Upper lobe of left lung (tissue), 6 donors: ENCODE measurements at regions not wholly inside any gene's neighbourhood (a gene's known extent, or its start where the extent isn't known, plus 50 kb on each side); places are given as distances from the start of the nearest gene placed in this dataset.
"Not testable (repeated sequence)": the region's sequence is repeated elsewhere in the genome, so short reads cannot be mapped to it uniquely, and the experiment has no call there.

ENCODE experiments used
- ATAC-seq, 2 donors: fragments of 200-7000 bp; cut with Tn5 transposase; one replicate each; pipeline ENCODE4 v1.9.1; 2022; ENCODE audit warnings: mild to moderate bottlenecking in 2 of 2, moderate library complexity in 2 of 2; ENCODE audit not compliant: low FRiP score in 2 of 2
- DNase-seq, 2 donors: peaks; one replicate each; pipeline ENCODE4 v3.0.0-alpha.2; 2019 to 2020
- H3K27ac ChIP-seq, 4 donors: fragments of 200-600 bp; sonication (generic); one replicate each; pipeline ENCODE4 v1.5.1; 2016 to 2019
- H3K27me3 ChIP-seq, 4 donors: fragments of 200-600 bp; sonication (generic); one replicate each; pipeline ENCODE4 v1.5.1; 2017 to 2019
- H3K36me3 ChIP-seq, 4 donors: fragments of 200-600 bp; sonication (generic); one replicate each; pipeline ENCODE4 v1.5.1; 2016 to 2019
- H3K4me1 ChIP-seq, 4 donors: fragments of 200-600 bp; sonication (generic); one replicate each; pipeline ENCODE4 v1.5.1; 2018 to 2019
- H3K4me3 ChIP-seq, 4 donors: fragments of 200-600 bp; sonication (generic); one replicate each; pipeline ENCODE4 v1.5.1; 2017 to 2019; ENCODE audit warnings: mild to moderate bottlenecking in 2 of 4, moderate library complexity in 1 of 4
- H3K9me3 ChIP-seq, 4 donors: fragments of 200-600 bp; sonication (generic); one replicate each; pipeline ENCODE4 v1.5.1; 2018 to 2019
- EP300 ChIP-seq, 4 donors: sonication (generic); formaldehyde crosslinking; IDR thresholded peaks; one replicate each; pipeline ENCODE4 v1.5.1; 2017; ENCODE audit warnings: antibody characterized with exemption in 4 of 4, control low read depth in 2 of 4
- POLR2A ChIP-seq, 4 donors: fragments of 450-650 bp; IDR thresholded peaks; one replicate each; pipeline ENCODE4 v1.5.1; 2016 to 2017; ENCODE audit warnings: antibody characterized with exemption in 4 of 4, mild to moderate bottlenecking in 2 of 4
- POLR2AphosphoS5 ChIP-seq, 2 donors: sonication (generic); formaldehyde crosslinking; IDR thresholded peaks; one replicate each; pipeline ENCODE4 v1.5.1; 2017; ENCODE audit warnings: antibody characterized with exemption in 2 of 2
- WGBS, 2 donors: methylation state at CpG; one replicate each; pipeline ENCODE4 v1.1.5; 2017 to 2018; 5-methylcytosine and 5-hydroxymethylcytosine counted together
- TF ChIP-seq, protein P1 (sequence below), 6 experiments: fragments of 450-650 bp in 4 of 6; fragments of 200-600 bp in 2 of 6; sonication (generic) in 2 of 6; IDR thresholded peaks; one replicate each; pipeline ENCODE4 v1.5.1; 2016 to 2019; ENCODE audit warnings: antibody characterized with exemption in 6 of 6
- donor health status: DM: no; HTN: no; CAD: no; lungs with moderate emphysema.
- donor health status: DM: no; HTN: yes; CAD: no; lungs with severe emphysema.

GRCh38 chr18:47644896-47645295 is 285.6 kb downstream of the SMAD2 start:
- peak in 1 of 2 donors; percentile 25 for DNase-seq
- peak in 1 of 2 donors; percentile 57 for ATAC-seq
- no peaks in the 10 kb centered on the region for H3K9me3 ChIP-seq
- WGBS, 2 donors, result 38% methylated on average over 1 of the region's 1 CpG
- no peak overlapping the region for H3K4me3 ChIP-seq
- no peaks in the 10 kb centered on the region for H3K27me3 ChIP-seq
- TF ChIP-seq, protein P1, sequence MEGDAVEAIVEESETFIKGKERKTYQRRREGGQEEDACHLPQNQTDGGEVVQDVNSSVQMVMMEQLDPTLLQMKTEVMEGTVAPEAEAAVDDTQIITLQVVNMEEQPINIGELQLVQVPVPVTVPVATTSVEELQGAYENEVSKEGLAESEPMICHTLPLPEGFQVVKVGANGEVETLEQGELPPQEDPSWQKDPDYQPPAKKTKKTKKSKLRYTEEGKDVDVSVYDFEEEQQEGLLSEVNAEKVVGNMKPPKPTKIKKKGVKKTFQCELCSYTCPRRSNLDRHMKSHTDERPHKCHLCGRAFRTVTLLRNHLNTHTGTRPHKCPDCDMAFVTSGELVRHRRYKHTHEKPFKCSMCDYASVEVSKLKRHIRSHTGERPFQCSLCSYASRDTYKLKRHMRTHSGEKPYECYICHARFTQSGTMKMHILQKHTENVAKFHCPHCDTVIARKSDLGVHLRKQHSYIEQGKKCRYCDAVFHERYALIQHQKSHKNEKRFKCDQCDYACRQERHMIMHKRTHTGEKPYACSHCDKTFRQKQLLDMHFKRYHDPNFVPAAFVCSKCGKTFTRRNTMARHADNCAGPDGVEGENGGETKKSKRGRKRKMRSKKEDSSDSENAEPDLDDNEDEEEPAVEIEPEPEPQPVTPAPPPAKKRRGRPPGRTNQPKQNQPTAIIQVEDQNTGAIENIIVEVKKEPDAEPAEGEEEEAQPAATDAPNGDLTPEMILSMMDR (IDR thresholded peaks at IDR 0.05), result no peak
- no peak overlapping the region for H3K27ac ChIP-seq
- no peaks in the 10 kb centered on the region for H3K36me3 ChIP-seq
- no peaks in the 10 kb centered on the region for H3K4me1 ChIP-seq

DNA sequence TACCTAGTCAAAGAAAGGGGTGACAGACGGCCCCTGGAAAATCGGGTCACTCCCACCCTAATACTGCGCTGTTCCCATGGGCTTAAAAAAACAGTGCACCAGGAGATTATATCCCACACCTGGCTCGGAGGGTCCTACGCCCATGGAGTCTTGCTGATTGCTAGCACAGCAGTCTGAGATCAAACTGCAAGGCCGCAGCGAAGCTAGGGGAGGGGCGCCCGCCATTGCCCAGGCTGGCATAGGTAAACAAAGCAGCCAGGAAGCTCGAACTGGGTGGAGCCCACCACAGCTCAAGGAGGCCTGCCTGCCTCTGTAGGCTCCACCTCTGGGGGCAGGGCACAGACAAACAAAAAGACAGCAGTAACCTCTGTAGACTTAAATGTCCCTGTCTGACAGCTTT is 292.9 kb downstream of the SMAD2 start:
- H3K4me3 ChIP-seq, H3K27me3 ChIP-seq, H3K9me3 ChIP-seq, H3K4me1 ChIP-seq, ATAC-seq, H3K27ac ChIP-seq, H3K36me3 ChIP-seq: not testable (repeated sequence)
- 94 to 100% methylated on average over 3 to 8 of the region's 10 CpGs for WGBS, 2 donors
- peak in 1 of 2 donors; percentile 34 for DNase-seq

DNA sequence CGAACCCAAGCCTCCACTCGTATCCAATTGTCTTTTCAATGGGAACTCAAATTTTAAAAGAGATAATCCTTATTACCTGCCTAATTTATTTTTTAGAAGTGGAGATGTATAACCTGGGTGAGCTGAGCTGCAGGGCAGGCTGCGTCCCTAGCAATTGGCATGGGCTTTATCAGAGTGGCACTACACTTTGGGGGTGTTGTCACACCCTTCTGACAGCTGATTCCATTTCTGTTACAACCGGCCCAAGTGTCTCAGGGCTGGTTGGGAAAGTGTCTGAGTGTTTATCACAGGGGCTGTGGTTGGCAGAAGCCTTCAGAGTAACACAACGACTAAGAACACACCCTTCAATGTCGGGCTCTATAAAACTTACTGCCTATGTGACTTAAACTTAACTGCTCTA is 295.0 kb downstream of the SMAD2 start:
- ATAC-seq (no peak), DNase-seq (no peak)
- Histone ChIP-seq H3K4me1 (peaks cover 0 to 15% (median 6%) of the 10 kb centered on the region in 4 donors), H3K9me3 (no peaks in the 10 kb centered on the region), H3K36me3 (no peaks in the 10 kb centered on the region), H3K27ac (no peak overlapping the region), H3K4me3 (no peak overlapping the region), H3K27me3 (no peaks in the 10 kb centered on the region)
- WGBS, 2 donors, result 84 to 85% methylated on average over 6 of the region's 6 CpGs
- TF ChIP-seq EP300 (IDR thresholded peaks at IDR 0.05) (no peak), POLR2A (IDR thresholded peaks at IDR 0.05) (no peak), POLR2AphosphoS5 (IDR thresholded peaks at IDR 0.05) (no peak)
- TF ChIP-seq, protein P1 (IDR thresholded peaks at IDR 0.05), result no peak

DNA sequence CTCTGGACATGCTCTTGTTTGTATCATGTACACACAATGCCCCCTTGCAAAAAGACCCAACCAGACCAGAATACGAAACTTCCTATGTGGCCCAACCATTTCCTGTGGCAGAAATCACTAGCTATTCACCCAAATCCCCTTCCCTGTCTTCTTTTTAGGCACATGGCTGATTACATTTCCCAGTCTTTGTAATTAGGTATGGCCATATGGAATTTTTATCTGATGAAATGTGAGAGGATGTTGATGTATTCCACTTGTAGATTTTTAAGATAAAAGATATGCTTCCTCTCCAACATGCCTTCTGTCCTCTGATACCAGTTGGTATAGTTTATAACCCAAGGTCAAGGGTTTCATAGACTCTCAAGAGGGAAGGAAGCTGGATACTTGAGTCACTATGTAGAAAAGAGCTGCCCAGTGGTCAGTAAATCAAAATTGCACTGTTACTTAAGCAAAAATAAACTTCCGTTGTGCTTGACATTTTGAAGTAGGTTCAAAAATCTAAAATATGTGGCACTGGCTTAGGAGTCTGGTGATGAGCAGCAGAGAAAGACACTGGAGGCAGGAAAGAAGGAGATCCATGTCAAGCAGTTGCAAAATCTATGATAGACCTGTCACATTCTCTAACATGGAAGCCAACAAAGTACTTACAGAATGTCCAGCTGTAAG is 297.4 kb downstream of the SMAD2 start:
- ATAC-seq (no peak), DNase-seq (no peak)
- Histone ChIP-seq H3K36me3 (no peaks in the 10 kb centered on the region), H3K27me3 (no peaks in the 10 kb centered on the region), H3K9me3 (no peaks in the 10 kb centered on the region), H3K4me3 (no peak overlapping the region), H3K27ac (no peak overlapping the region), H3K4me1 (peaks cover 0 to 15% (median 6%) of the 10 kb centered on the region in 4 donors)
- no peak for TF ChIP-seq POLR2AphosphoS5 (IDR thresholded peaks at IDR 0.05)
- TF ChIP-seq POLR2A (IDR thresholded peaks at IDR 0.05), result no peak
- TF ChIP-seq, protein P1 (IDR thresholded peaks at IDR 0.05), result no peak
- no peak for TF ChIP-seq EP300 (IDR thresholded peaks at IDR 0.05)
- WGBS, 2 donors, result 32 to 35% methylated on average over 2 of the region's 2 CpGs

DNA sequence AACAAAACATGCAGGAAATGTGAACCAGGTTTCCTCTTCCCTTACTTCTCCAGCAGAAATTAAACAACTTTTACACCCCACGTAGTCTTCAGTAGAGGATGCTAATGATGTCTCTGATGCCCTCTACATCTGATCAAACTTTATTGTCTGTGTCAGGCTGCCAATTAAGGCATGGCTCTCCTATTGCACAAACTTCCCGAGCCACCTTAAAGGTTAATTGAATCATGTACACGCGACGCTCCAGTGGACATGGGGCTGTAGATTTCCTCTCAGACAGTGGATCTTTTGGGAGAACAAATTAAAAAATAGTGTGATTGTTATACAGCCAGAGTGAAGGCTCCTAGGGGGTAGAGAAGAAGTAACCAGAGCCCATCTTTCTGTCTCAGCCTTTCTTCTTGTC is 301.6 kb downstream of the SMAD2 start:
- peaks cover 0 to 15% (median 6%) of the 10 kb centered on the region in 4 donors for H3K4me1 ChIP-seq
- no peaks in the 10 kb centered on the region for H3K27me3 ChIP-seq
- WGBS, 2 donors, result 60 to 62% methylated on average over 5 of the region's 5 CpGs
- no peaks in the 10 kb centered on the region for H3K36me3 ChIP-seq
- H3K27ac ChIP-seq, result no peak overlapping the region
- TF ChIP-seq, protein P1 (IDR thresholded peaks at IDR 0.05), result no peak
- TF ChIP-seq POLR2A (IDR thresholded peaks at IDR 0.05) (no peak), EP300 (IDR thresholded peaks at IDR 0.05) (no peak), POLR2AphosphoS5 (IDR thresholded peaks at IDR 0.05) (no peak)
- ATAC-seq (no peak), DNase-seq (no peak)
- H3K9me3 ChIP-seq, result no peaks in the 10 kb centered on the region
- no peak overlapping the region for H3K4me3 ChIP-seq
